ENCODE measurements at regions not wholly inside any gene's neighbourhood (a gene's known extent, or its start where the extent isn't known, plus 50 kb on each side); places are given as distances from the start of the nearest gene placed in this dataset.

DNA sequence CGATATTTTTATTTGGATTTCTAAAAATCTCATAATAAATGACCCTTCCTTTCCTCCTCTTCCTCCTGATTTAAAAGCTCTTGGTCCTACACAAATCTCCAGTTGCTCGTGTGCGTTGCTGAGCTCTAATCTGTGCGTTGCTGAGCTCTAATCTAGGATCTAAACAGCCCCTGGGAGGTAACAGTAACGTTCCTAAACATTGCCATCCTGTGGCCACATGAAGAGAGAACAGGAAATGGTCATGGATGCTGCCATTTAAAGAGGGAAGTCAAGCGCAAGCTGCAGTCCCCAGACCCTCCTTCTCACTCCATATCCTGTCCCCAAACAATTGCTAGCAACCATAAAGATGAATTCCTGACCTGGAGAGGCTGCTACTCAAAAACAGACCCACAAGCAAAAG is 170.8 kb downstream of the NUFIP1 start:
- no peaks in the 10 kb centered on the region for H4K20me1 ChIP-seq (ENCODE audit: low read length)
- no peaks in the 10 kb centered on the region for H3K36me3 ChIP-seq (ENCODE audit: low read depth, low read length)
- no peaks in the 10 kb centered on the region for H3F3A ChIP-seq (ENCODE audit: low read length, unreplicated experiment)
- ChIA-PET CTCF (interaction anchor here (0.5 to 1.1 kb wide), 3 partner anchors 34 to 335 kb away, joined by 3 to 7 read pairs (median 4); no protein-coding TSS in a partner anchor), POLR2A (ENCODE audit: unreplicated experiment) (interaction anchor here (0.5 kb wide), 1 partner anchor 331 kb away, joined by 4 read pairs; no protein-coding TSS in a partner anchor)
- no peaks in the 10 kb centered on the region for H3K9me2 ChIP-seq (replicated peaks; ENCODE audit: low read length)
- intact Hi-C loops (cut with micrococcal nuclease), result loop anchor here (5.0 kb wide), 3 partner anchors 61 to 336 kb away; no protein-coding TSS in a partner anchor
- no peak overlapping the region for H3K4me3 ChIP-seq (ENCODE audit: low read length)
- H2AFZ ChIP-seq (ENCODE audit: low read length), result no peak overlapping the region
- H3K4me2 ChIP-seq (ENCODE audit: low read length), result no peak overlapping the region
- peak; percentile 30 for DNase-seq
- no peaks in the 10 kb centered on the region for H3K79me2 ChIP-seq (ENCODE audit: low read length)
- no peaks in the 10 kb centered on the region for H3K27me3 ChIP-seq (ENCODE audit: low read length)
- no peak for ATAC-seq
- no peak for TF ChIP-seq EZH2phosphoT487 (IDR thresholded peaks at IDR 0.05; ENCODE audit: borderline replicate concordance, low read length)
- TF ChIP-seq, protein P1, sequence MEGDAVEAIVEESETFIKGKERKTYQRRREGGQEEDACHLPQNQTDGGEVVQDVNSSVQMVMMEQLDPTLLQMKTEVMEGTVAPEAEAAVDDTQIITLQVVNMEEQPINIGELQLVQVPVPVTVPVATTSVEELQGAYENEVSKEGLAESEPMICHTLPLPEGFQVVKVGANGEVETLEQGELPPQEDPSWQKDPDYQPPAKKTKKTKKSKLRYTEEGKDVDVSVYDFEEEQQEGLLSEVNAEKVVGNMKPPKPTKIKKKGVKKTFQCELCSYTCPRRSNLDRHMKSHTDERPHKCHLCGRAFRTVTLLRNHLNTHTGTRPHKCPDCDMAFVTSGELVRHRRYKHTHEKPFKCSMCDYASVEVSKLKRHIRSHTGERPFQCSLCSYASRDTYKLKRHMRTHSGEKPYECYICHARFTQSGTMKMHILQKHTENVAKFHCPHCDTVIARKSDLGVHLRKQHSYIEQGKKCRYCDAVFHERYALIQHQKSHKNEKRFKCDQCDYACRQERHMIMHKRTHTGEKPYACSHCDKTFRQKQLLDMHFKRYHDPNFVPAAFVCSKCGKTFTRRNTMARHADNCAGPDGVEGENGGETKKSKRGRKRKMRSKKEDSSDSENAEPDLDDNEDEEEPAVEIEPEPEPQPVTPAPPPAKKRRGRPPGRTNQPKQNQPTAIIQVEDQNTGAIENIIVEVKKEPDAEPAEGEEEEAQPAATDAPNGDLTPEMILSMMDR (conservative IDR thresholded peaks at IDR 0.05; ENCODE audit: low read depth, low read length), result peak; percentile 45
- peaks cover 60% of the 10 kb centered on the region for H3K4me1 ChIP-seq (ENCODE audit: insufficient read depth, low read length)
- H3K9me3 ChIP-seq (ENCODE audit: low read length), result no peaks in the 10 kb centered on the region
- H3K27ac ChIP-seq (ENCODE audit: low read length), result peak overlapping the region; percentile 95
- BruUV-seq (replicated peaks), result no TSS peak
- H3K9ac ChIP-seq (ENCODE audit: low read length), result peak overlapping the region; percentile 58

DNA sequence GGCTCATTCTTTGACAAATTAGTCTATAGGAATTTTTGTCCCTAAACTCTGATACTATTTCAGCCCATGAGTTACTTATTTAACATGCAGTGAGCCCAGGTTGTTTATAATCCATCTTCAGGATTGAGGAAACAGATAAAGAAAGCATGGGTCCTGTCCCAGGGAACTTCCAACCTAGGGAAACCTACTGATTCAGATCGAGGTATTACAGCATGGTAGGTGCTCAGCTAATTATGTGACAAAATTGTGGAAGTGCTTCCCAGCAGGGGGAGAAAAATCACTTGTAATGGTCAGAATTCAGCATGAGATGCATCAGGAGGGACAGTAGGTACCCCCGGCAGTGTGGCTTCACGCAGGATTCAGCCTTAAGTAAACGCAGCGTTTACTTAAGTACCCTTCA is 171.3 kb downstream of the NUFIP1 start:
- Histone ChIP-seq H3K9me3 (ENCODE audit: low read length) (no peaks in the 10 kb centered on the region), H3K27me3 (ENCODE audit: low read length) (no peaks in the 10 kb centered on the region), H3K4me3 (ENCODE audit: low read length) (no peak overlapping the region), H3K9me2 (replicated peaks; ENCODE audit: low read length) (no peaks in the 10 kb centered on the region), H3K4me1 (ENCODE audit: insufficient read depth, low read length) (peaks cover 60% of the 10 kb centered on the region), H3K79me2 (ENCODE audit: low read length) (no peaks in the 10 kb centered on the region), H3K27ac (ENCODE audit: low read length) (peak overlapping the region; percentile 95), H2AFZ (ENCODE audit: low read length) (0 out of 2 replicates have a peak overlapping the region, but pooled peaks have one; percentile 9), H4K20me1 (ENCODE audit: low read length) (no peaks in the 10 kb centered on the region), H3K9ac (ENCODE audit: low read length) (peak overlapping the region; percentile 58), H3K36me3 (ENCODE audit: low read depth, low read length) (no peaks in the 10 kb centered on the region), H3K4me2 (ENCODE audit: low read length) (peak overlapping the region; percentile 20), H3F3A (ENCODE audit: low read length, unreplicated experiment) (no peaks in the 10 kb centered on the region)
- POLR2A ChIA-PET (ENCODE audit: unreplicated experiment), result interaction anchor here (0.5 kb wide), 1 partner anchor 331 kb away, joined by 4 read pairs; no protein-coding TSS in a partner anchor
- TF ChIP-seq, protein P1 (conservative IDR thresholded peaks at IDR 0.05; ENCODE audit: low read depth, low read length), result no peak
- TF ChIP-seq EZH2phosphoT487 (IDR thresholded peaks at IDR 0.05; ENCODE audit: borderline replicate concordance, low read length), result no peak
- TF ChIP-seq EZH2 (IDR thresholded peaks at IDR 0.05; ENCODE audit: low read length, unreplicated experiment), result no peak
- DNase-seq, result no peak
- no TSS peak for BruUV-seq (replicated peaks)
- intact Hi-C loops (cut with micrococcal nuclease), result loop anchor here (5.0 kb wide), 3 partner anchors 61 to 336 kb away; no protein-coding TSS in a partner anchor
- no peak for ATAC-seq
- CTCF ChIA-PET, result interaction anchor here (1.0 to 1.1 kb wide), 2 partner anchors 104 to 335 kb away, joined by 3 to 7 read pairs; no protein-coding TSS in a partner anchor

DNA sequence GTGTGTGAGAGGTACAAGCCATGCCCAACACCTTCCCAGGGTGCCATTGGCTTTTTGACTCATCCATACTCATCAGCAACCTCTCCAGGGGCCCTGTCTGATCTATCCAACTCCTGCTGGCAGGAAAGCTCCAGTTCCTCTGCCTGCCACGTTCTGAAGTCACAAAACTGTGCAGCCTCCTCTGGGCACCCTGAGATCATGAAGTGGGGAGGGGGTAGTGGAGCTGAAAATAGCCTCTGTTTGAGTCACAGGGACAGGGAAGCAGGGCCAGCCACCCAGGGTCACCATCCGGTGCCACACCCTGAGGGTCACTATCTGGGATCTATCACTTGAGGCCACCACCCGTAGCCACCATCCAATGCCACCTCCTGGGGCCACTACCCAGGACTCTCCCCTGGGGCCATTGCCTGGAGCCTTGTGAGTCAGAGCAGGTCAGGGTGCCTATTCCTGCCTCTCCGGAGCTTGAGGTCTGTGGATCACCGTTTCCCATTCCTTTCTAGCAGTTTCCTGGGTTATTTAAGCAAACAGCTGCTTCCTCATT is 172.1 kb downstream of the NUFIP1 start:
- DNase-seq, result peak; percentile 82
- H3K9ac ChIP-seq (ENCODE audit: low read length), result peak overlapping the region; percentile 58; the same call in 1 of the 2 replicates

More for the DNA sequence above, 172.1 kb downstream of the NUFIP1 start:
- H3K27ac ChIP-seq (ENCODE audit: low read length), result peak overlapping the region; percentile 95
- TF ChIP-seq EZH2 (IDR thresholded peaks at IDR 0.05; ENCODE audit: low read length, unreplicated experiment) (no peak), EZH2phosphoT487 (IDR thresholded peaks at IDR 0.05; ENCODE audit: borderline replicate concordance, low read length) (no peak)
- TF ChIP-seq, protein P1 (conservative IDR thresholded peaks at IDR 0.05; ENCODE audit: low read depth, low read length), result no peak
- ChIA-PET POLR2A (ENCODE audit: unreplicated experiment) (no interaction called here), CTCF (interaction anchor here (1.1 kb wide), 1 partner anchor 103 kb away, joined by 7 read pairs; no protein-coding TSS in a partner anchor)
- peak overlapping the region; percentile 20 for H3K4me2 ChIP-seq (ENCODE audit: low read length)
- no peaks in the 10 kb centered on the region for H4K20me1 ChIP-seq (ENCODE audit: low read length)
- intact Hi-C loops (cut with micrococcal nuclease), result loop anchor here (2.0 to 5.0 kb wide), 4 partner anchors 60 to 335 kb away; partner anchors contain the start of gene TSC22D1
- 0 out of 2 replicates have a peak overlapping the region, but pooled peaks have one; percentile 9 for H2AFZ ChIP-seq (ENCODE audit: low read length)
- no peaks in the 10 kb centered on the region for H3K36me3 ChIP-seq (ENCODE audit: low read depth, low read length)
- no peak overlapping the region for H3K4me3 ChIP-seq (ENCODE audit: low read length)
- peak; percentile 57 for ATAC-seq
- H3K4me1 ChIP-seq (ENCODE audit: insufficient read depth, low read length), result peaks cover 60% of the 10 kb centered on the region
- H3K9me2 ChIP-seq (replicated peaks; ENCODE audit: low read length), result no peaks in the 10 kb centered on the region
- H3K9me3 ChIP-seq (ENCODE audit: low read length), result no peaks in the 10 kb centered on the region
- no peaks in the 10 kb centered on the region for H3K27me3 ChIP-seq (ENCODE audit: low read length)
- no TSS peak for BruUV-seq (replicated peaks)
- no peaks in the 10 kb centered on the region for H3K79me2 ChIP-seq (ENCODE audit: low read length)
- H3F3A ChIP-seq (ENCODE audit: low read length, unreplicated experiment), result no peaks in the 10 kb centered on the region

All from PC-3 (cell line).